DMS79 (cell line): ENCODE measurements at regions not wholly inside any gene's neighbourhood (a gene's known extent, or its start where the extent isn't known, plus 50 kb on each side); places are given as distances from the start of the nearest gene placed in this dataset.
"Not testable (repeated sequence)": the region's sequence is repeated elsewhere in the genome, so short reads cannot be mapped to it uniquely, and the experiment has no call there.

Experiments
- DNase-seq: peaks from one replicate; lab custom pipeline; 2025; lab: John Stamatoyannopoulos, UW

DNA sequence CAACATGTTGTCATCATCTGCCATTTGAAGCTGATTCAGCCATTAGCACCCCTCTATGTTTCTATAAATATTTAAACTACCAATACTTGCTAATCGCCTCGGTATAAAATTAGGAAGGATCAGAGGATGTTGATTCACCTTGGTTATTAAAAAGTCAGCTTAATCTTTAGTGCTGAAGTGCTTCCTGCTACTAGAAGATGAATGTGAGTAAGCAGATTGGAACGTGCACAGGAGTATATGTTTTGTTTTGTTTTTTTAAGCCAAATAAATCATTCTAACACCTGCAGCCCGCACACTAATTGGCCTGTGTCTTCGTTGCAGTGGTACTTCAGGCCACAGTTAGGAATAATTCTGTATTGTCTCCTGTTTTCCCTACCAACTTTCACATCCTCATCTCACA is 485.7 kb downstream of the AJAP1 start:
- DNase-seq, result peak; percentile 59

DNA sequence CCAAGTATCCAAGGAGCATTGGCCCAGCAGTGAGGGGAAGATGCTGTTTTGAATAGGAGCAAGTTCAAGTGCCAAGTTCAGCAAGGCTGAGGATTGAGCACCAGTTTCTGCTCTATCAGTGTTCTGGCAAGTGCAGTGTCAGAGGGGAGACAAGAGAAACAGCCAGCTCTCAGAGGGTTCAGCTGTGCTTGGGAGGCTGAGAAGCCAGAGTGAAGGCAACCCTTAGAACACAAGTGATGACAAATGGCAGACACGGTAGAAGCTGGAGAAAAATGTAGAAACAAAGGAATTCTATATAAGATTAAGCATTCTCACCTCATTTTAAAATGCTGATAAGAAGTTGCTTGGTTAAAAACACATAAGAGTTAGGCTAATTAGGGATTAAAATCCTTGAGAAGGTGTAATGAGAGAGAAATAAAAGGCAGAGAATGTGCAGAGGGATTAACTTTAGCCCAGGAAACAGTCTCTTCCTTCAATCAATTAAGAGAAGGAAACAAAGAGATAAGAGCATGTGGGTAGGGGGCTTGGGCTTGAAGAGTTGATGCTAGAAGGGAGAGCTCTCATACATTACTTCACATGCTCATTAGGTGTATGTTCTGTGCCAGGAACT is 475.4 kb downstream of the AJAP1 start:
- no peak for DNase-seq

DNA sequence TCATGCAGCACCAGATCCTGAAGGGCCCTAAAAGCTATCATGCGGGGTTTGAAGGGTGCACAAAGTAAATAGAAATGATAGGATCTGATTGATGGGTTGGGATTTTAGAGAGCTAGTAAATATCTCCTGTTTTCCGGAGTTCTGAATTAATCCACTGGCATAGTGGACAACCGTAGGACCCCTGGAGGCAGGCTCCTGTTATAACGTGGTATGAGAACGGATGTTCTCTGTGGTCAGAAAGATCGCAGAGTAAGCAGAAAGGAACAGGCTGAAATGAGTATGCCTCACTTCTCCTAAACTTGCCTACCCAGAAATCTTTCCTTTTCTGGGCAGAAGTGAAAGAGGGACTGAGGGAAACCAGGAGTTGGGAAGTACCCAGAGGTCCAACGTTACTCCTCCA is 470.8 kb downstream of the AJAP1 start:
- DNase-seq, result no peak

DNA sequence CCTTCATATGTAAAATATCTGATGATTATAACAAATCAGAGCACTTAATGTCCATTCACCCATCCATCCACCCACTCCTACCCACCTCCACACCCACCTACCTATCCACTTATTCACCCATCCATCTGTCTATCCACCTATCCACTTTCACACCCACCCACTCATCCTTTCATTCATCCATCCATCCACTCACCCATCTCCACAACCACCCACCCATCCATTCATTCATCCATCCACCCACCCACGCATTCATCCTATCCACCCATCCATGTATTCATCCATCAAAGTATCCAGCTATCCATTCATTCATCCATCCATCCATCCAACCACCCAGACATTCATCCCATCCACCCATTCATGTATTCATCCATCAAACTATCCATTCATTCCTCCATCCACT is 466.1 kb downstream of the AJAP1 start:
- no peak for DNase-seq

DNA sequence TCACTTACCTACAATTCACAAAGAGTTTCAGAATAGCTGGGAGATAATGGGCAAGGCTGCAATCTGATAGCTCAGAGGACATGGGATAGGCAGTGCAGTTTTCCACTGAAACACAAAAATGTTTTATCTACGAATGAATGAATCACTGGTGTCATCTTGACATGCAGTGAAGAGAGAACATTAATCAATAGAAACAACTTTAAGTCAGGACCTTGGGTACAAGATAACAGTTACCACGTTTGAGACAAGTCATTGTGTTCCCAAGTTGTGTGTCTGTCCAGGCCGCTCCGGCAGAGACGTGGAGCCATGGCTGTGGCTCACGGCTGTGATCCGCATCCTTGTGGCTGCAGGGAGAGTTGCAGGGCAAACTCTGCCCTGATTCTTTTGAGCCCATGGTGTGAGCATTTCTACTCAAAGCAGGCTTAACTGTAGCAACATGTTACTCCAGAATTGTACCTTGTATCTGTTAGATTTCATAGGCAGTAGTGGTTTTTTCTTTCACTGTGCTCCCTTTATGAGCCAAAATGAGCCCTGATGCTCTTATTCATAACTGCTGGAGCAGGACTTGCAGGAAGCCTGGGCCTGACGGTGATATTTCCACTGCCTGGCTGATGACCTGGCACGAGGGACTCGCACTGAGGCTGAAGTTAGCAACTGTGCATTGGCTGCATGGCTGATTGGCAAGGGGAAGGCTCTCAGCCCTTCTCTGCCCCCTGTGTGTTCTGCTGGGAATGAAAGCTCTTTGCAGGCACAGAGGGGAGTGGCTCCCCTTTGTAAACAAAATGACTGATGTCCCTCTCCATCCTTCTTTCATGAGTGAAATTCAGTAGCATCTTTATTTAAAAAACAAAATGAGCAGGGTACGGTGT is 465.2 kb downstream of the AJAP1 start:
- DNase-seq, result no peak

DNA sequence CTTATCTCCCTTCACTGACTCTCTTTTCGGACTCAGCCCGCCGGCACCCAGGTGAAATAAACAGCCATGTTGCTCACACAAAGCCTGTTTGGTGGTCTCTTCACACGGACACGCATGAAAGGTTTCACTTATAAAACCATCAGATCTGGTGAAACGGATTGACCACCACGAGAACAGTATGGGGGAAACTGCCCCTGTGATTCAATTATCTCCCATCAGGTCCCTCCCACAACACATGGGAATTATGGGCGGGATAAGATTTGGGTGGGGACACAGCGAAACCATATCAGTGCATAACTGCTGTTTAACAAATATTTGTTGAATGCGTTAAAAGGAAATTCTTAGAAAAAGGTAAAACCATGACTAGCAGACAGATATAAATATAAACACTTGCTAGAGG is 464.4 kb downstream of the AJAP1 start:
- DNase-seq, result not testable (repeated sequence)

DNA sequence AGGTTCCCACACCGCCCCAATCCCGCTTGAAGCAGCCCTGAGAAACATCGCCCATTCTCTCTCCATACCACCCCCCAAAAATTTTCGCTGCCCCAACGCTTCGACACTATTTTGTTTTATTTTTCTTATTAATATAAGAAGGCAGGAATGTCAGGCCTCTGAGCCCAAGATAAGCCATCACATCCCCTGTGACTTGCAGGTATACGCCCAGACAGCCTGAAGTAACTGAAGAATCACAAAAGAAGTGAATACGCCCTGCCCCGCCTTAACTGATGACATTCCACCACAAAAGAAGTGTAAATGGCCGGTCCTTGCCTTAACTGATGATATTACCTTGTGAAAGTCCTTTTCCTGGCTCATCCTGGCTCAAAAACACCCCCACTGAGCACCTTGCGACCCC is 463.9 kb downstream of the AJAP1 start:
- DNase-seq, result not testable (repeated sequence)

DNA sequence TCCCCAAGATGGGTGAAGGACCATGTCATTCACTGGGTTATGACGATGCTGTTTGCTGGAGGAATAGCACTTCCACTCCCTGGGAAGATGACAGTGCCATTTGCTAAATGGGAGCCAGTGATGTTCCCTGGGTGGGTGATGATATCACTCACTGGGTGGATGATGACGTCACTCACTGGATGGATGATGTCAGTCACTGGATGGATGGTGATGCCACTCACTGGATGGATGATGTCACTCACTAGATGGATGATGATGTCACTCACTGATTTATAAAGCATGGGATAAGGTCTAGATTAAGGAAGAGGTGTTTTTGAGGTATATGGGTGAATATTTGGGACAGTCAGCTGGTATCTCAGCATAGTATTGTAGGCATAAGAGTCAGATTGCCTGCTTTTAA is 457.2 kb downstream of the AJAP1 start:
- no peak for DNase-seq

DNA sequence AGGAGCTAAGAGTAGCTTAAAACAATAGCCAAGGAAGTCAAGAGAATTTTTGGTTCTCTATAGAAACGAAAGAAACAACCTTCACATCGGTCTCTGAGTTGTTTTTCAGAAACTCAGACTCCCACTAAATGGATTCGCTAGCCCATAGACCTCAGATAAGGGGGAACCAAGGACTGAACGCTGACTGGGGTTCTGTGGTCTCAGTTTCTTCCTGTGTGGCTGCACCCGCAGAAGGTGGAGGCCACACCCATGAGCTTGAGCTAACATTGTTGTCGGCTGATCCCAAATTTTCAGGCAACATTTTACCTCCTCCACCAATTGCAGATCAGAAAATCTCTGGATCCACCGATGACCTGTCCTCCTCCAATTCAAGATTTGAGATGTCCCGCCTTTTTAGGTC is 456.1 kb downstream of the AJAP1 start:
- DNase-seq, result no peak

DNA sequence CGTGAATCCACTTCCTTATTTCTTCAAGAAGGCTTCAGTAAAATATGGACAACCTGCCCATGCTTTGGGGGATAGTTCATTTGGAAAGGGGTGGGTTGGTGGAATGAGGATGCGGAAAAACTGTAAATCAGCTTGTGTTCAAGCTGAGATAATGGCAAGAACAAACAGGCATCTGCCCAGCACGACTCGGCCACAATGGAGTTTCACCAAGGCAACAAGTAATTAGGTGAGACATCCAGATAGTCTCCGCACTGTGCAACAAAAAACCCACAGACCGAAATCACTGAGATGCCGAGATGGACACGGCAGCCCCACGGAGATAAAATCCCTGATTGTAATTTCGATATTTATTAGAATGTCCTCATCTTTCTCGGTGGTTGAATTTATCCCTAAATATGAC is 455.2 kb downstream of the AJAP1 start:
- DNase-seq, result no peak

DNA sequence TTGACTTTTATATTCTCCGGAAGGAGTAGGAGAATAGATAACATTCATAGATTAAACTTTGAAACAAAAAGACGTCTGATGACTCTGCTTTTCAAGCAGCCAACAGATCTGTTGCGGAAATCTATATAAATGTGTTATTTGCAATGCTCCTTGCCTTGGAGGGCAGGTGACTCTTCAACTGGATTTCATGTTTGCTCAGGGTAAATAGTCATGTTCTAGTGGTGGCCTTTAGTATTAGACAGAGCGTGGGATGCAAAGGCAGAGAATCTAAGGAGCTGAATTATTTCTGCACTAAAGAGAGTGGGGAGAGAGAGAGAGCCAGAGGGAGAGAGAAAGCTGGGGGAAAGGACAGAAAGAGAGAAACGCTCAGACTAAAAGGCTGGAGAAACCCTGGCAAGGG is 454.3 kb downstream of the AJAP1 start:
- no peak for DNase-seq

DNA sequence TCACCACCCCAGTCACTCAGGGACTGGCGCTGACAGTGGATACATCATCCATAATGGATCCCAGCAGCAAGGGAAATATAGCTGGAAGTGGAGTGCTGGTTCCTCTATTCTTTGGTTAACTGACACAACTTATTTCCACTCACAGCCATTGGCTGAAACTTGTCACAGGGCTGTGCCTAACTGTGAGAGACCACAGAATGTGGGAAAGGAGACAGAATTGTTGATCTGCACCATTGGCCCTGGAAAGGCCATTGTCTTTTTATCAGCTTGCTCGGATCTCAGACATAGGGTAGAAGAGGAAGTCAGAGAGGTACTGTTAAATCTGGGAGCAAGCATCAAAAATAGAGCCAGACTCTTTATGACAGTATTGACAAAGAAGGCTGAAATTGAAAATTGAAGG is 451.3 kb downstream of the AJAP1 start:
- no peak for DNase-seq

DNA sequence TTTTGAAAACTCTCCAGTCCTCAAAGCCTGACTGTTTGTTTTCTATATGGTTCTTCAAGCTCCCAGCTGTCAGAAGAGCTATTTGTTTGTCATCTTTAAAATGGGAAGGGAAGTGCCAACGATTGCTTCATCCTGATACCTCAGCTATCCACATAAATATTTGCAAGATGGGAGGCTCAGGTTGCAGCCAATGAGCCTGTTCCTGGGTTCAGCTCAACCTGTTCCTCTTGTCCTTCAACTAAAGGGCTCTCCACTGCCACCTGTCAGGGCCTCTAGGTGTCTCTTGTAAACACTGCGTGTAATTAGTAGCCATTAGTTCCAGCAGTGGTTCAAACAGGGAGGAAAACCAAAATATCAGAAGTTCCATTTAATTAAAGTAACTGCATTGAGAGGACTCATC is 445.1 kb downstream of the AJAP1 start:
- DNase-seq, result peak; percentile 52

DNA sequence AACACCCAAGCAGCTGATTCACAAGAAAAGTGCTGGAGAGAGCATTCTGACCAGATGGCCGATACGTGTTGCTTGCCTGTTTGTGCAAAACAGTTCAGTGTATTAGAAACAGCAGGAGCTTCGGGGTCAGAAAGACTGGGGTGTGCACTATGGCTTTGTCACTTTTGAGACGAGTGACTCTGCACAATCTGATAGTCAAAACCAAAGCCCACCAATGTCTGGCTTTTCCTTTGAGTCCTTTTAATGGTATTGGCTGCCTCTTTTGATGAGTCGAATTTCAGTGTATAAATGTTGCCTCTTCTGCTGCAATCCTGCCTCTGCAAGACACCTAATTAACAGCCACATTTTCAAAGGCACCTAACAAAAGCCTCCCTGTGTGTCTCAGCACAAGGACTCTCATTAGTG is 444.6 kb downstream of the AJAP1 start:
- DNase-seq, result no peak

DNA sequence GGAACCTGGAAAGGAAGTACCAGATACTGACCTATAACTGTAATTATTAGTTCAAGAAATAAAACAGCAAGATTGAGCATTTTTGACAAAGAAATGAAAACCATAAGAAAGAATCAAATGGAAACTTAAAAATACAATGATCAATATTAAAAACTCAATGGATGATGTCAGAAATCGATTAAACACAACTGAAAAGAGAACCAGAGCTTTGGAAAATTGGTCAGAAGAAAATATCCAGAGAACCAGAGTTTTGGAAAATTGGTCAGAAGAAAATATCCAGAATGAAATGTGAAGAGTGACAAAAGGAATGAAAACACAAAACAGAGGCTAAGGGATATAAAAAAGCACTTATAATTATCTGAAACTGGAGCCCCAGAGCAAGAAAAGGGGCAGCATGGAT is 438.6 kb downstream of the AJAP1 start:
- DNase-seq, result no peak

DNA sequence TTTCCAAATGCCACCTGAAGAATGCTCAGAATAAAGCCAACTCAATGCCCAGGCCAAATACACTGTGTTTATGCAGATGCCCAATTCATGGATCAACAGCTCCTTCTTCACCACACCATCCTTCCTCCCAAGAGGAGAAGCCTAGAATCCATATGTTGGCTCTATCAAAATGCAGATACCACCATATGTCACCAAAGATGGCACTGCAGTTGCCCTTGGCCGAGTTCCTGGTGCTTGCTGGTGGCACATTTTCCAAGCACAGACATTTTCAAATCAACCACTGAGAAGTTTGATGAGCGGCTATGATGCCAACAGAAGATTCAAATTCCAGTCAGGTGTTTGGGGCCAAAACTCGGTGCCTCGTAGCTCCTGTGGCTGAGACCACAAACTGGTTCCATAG is 430.3 kb downstream of the AJAP1 start:
- no peak for DNase-seq

DNA sequence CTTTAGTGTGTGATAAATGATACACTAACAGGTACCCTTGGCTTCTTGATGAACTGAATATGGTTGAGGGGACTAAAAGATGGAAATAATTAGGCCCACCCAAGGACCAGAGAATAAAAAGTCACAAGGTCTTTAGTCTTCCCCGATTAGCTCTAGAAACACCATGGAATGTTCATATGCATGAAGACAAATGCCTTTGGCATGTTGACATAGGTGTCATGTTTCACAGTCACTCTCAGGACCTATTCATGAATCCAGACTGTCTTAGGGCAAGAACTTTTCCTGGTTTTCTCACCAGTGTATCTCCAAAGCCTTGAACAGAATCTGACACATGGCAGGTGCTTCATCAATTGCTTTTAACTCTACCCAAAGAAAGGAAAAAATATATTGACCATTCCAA is 412.8 kb downstream of the AJAP1 start:
- DNase-seq, result no peak

DNA sequence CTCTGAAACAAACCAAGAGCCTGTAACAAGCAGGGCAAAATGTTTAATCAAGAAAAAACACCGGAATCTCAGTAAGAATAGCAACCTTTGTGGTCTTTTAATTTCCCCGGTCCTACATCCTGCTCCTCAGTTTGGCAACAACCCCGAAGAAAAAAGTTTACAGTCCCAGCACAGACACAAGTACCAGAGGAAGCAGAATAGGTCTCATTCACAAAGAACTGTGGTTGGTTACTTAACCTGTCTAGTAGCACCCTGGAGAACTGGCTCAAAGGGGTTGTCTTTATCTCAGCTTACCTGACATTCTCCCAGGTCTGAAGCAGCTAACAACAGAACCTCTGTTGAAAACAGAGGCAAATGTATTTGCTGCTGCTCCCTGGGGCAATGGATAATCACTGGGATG is 399.3 kb downstream of the AJAP1 start:
- no peak for DNase-seq

DNA sequence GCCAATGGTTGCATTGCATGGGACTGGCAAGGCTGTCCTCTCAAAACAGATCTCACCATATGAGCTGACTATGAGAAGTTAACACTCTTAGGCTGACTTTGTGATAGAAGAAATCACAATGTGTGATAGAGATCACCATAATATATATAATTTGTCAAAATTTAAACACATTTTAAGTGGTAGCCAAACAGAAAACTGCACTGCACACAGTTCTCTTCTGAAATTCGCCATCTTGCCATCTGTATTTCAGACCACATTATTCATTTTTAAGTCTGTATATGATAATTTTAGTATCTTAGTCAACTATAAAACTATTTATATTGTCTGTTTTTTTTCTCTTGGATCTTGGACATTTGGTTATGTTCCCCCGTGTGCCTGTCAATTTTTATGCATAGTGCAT is 374.7 kb downstream of the AJAP1 start:
- no peak for DNase-seq

DNA sequence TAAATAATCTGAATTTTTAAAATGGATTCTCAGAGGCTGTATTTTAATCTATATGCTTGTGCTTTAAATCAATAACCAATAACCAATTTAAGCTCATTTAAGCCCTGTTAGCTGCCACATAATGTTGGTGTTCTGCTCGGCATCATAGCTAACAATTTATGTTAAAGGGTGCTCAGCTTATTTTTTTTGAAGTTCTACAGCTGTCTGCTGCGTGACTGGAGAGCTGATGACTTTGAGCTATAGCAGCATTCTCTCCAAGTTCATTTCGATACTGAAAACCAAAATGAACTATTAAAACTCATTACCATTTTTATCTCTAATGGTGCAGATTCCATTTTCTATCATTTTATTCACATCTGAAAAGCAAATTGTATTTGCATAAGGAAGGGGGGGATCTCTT is 357.8 kb downstream of the AJAP1 start:
- DNase-seq, result no peak

DNA sequence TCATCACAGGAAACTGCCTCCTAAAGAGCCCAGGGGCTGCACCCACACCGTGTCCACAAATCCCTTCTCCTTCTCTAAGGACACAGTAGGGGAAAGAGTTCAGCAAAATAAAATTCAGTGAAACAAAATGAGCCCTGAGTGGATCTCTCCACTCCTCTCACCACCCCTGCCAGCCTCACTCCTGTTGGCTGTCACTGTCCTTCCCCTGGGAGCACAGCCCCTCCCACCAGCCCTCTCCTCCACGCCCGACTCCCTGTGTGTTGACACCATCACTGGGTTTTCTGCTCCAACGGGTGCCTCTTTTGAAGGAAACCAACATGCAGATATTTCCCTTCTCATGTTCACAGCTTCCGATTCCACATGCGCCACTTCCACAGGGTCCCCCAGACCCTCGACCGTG is 356.2 kb downstream of the AJAP1 start:
- no peak for DNase-seq

DNA sequence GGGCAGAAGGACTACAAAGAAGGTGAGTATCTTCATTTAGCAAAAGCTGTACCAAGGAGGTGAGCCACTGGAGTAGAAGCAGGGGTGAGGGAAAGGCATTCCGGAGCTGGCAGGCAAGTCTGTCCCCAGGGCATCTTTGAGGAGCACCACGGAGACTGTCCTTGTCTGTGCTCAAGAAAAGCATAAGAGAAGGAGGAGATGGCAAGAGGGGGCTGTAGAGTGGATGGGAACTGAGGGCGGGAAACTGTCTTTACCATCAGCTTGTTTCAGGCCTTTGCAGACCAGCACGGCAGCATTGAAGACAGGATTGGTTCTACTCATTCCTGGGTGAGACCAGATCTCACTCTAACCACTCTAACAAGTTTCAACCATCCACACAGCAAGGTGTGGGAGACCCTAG is 355.8 kb downstream of the AJAP1 start:
- no peak for DNase-seq

DNA sequence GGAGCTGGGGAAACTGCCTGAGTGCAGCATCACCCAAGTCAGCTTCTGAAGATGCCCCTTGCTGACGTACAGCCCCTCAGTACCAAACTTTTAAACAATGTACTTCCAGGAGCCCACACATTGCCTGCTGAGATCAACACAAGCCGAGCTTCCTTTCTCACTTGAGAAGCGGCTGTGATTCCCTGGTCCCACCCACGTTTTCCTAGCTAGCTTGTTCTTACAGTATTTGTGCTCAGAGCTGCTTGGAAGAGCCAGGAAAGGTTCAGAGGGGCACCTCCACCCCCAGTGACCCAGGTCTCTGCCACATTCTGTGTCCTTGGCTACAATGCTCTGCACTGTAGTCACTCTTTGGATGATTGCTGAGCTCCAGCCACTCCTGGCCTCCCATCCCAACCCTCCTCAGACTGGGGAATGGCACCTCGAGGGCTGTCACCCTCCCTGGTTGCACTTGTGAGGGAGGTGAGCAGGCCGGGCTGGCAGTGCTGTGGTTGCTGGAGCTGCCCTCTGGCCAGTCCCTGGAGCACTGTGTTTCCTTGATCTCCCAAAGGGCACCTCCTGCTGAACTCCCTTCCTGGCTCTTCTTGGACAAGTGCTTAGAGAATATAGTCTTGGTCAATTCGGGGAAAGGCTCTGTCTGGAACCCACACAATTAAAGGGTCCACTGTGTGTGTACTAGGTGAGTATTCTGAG is 355.1 kb downstream of the AJAP1 start:
- DNase-seq, result no peak
